Caco-2 (cell line): ENCODE measurements at regions not wholly inside any gene's neighbourhood (a gene's known extent, or its start where the extent isn't known, plus 50 kb on each side); places are given as distances from the start of the nearest gene placed in this dataset.
"Not testable (repeated sequence)": the region's sequence is repeated elsewhere in the genome, so short reads cannot be mapped to it uniquely, and the experiment has no call there.

ENCODE experiments used
- BruUV-seq: library from RNA; stranded (reverse); fragments of 400-500 nt; replicated peaks from 2 replicates; lab custom pipeline; 2021; lab: Mats Ljungman, UMichigan
- CTCF ChIA-PET: fragments of 300-600 bp; sonication (Branson Sonifier 250); formaldehyde crosslinking; loops from one replicate; lab custom pipeline; 2022; ENCODE audit warnings: antibody characterized with exemption; lab: Charles Lee
- POLR2A ChIA-PET: fragments of 300-600 bp; sonication (Branson Sonifier 250); formaldehyde crosslinking; loops from one replicate; lab custom pipeline; 2022; ENCODE audit warnings: antibody characterized with exemption; lab: Charles Lee
- DNase-seq, 2 experiments: peaks; one replicate each; pipeline versions ENCODE4 v3.0.0 to v3.0.0-alpha.2; 2020 to 2022
- H3K27me3 ChIP-seq: replicated peaks from 2 replicates; pipeline ENCODE4 v1.6.0; 2011; ENCODE audit warnings: low read length; ENCODE audit not compliant: control insufficient read depth, insufficient read depth
- H3K36me3 ChIP-seq: 2 replicates; pipeline ENCODE4 v1.5.1; 2011; ENCODE audit warnings: low read length; ENCODE audit not compliant: control insufficient read depth, insufficient read depth
- H3K4me1 ChIP-seq: fragments of 250-450 bp; sonication (Bioruptor Pico); 2 replicates; pipeline ENCODE4 v1.5.1; 2020; ENCODE audit warnings: mild to moderate bottlenecking
- H3K4me3 ChIP-seq: 2 replicates; pipeline ENCODE4 v1.5.1; 2011; ENCODE audit warnings: low read depth, mild to moderate bottlenecking, control low read depth, low read length
- H3K9me3 ChIP-seq: fragments of 250-450 bp; sonication (Bioruptor Pico); 2 replicates; pipeline ENCODE4 v1.5.1; 2020; ENCODE audit warnings: mild to moderate bottlenecking, moderate library complexity
- H3K27ac Mint-ChIP-seq: one replicate; pipeline ENCODE4 v1.8.0; 2022; ENCODE audit warnings: mixed read lengths; ENCODE audit not compliant: unreplicated experiment
- H3K27me3 Mint-ChIP-seq: one replicate; pipeline ENCODE4 v1.8.0; 2022; ENCODE audit warnings: mixed read lengths; ENCODE audit not compliant: insufficient read depth, unreplicated experiment
- H3K36me3 Mint-ChIP-seq: one replicate; pipeline ENCODE4 v1.8.0; 2022; ENCODE audit warnings: mild to moderate bottlenecking, mixed read lengths; ENCODE audit not compliant: insufficient read depth, unreplicated experiment
- H3K4me1 Mint-ChIP-seq: one replicate; pipeline ENCODE4 v1.8.0; 2022; ENCODE audit warnings: low read depth, mixed read lengths; ENCODE audit not compliant: unreplicated experiment
- H3K4me3 Mint-ChIP-seq: one replicate; pipeline ENCODE4 v1.8.0; 2022; ENCODE audit warnings: mild to moderate bottlenecking, moderate library complexity, mixed read lengths; ENCODE audit not compliant: unreplicated experiment
- H3K9me3 Mint-ChIP-seq: one replicate; pipeline ENCODE4 v1.8.0; 2022; ENCODE audit warnings: mixed read lengths; ENCODE audit not compliant: unreplicated experiment
- CTCF ChIP-seq, 2 experiments: fragments of 200-600 bp in 1 of 2; IDR thresholded peaks; 1 replicate in 1 of 2; 2 replicates in 1 of 2; pipeline versions ENCODE4 v1.5.1 to v1.8.0; 2011 to 2022; ENCODE audit warnings: antibody characterized with exemption in 1 of 2, control low read depth in 1 of 2, inconsistent platforms in 1 of 2, low read depth in 1 of 2, low read length in 1 of 2, mild to moderate bottlenecking in 1 of 2, moderate library complexity in 1 of 2; ENCODE audit not compliant: insufficient read depth in 1 of 2, severe bottlenecking in 1 of 2, unreplicated experiment in 1 of 2
- intact Hi-C: fragments of 100-400 bp; cut with micrococcal nuclease; formaldehyde crosslinking; loops from one replicate; pipeline ENCODE4 v1.10.0; 2022; ENCODE audit not compliant: unreplicated experiment

- H3K4me1 Mint-ChIP-seq, result no peaks in the 10 kb centered on the region
- no TSS peak for BruUV-seq
- H3K4me3 Mint-ChIP-seq, result no peak overlapping the region
These were observed 248.9 kb downstream of the CCER1 start for GRCh38 chr12:90706036-90706435.

GRCh38 chr12:90695415-90695814 lies 259.6 kb downstream of the CCER1 start:
- Mint-ChIP-seq H3K36me3 (no peaks in the 10 kb centered on the region), H3K9me3 (no peaks in the 10 kb centered on the region), H3K4me1 (no peaks in the 10 kb centered on the region), H3K4me3 (no peak overlapping the region), H3K27me3 (no peaks in the 10 kb centered on the region), H3K27ac (no peak overlapping the region)
- Histone ChIP-seq H3K4me1 (no peaks in the 10 kb centered on the region), H3K9me3 (no peaks in the 10 kb centered on the region), H3K4me3 (no peak overlapping the region), H3K36me3 (no peaks in the 10 kb centered on the region), H3K27me3 (no peaks in the 10 kb centered on the region)
- DNase-seq, result no peak
- CTCF ChIA-PET, result interaction anchor here (1.0 kb wide), 1 partner anchor 24 kb away, joined by 3 read pairs; no protein-coding TSS in a partner anchor
- POLR2A ChIA-PET, result no interaction called here
- intact Hi-C loops, result loop anchor here (5.0 kb wide), 1 partner anchor 157 kb away; no protein-coding TSS in a partner anchor
- no peak for TF ChIP-seq CTCF (IDR thresholded peaks at IDR 0.05; ENCODE audit: insufficient read depth in 1 of 2, low read depth in 1 of 2, low read length in 1 of 2, severe bottlenecking in 1 of 2, unreplicated experiment in 1 of 2)
- no TSS peak for BruUV-seq

More at GRCh38 chr12:90706036-90706435, 248.9 kb downstream of the CCER1 start:
- TF ChIP-seq CTCF (IDR thresholded peaks at IDR 0.05; ENCODE audit: insufficient read depth in 1 of 2, low read depth in 1 of 2, low read length in 1 of 2, severe bottlenecking in 1 of 2, unreplicated experiment in 1 of 2), result no peak
- Histone ChIP-seq H3K27me3 (no peaks in the 10 kb centered on the region), H3K4me1 (no peaks in the 10 kb centered on the region), H3K9me3 (no peaks in the 10 kb centered on the region), H3K4me3 (no peak overlapping the region), H3K36me3 (no peaks in the 10 kb centered on the region)
- CTCF ChIA-PET, result no interaction called here
- POLR2A ChIA-PET, result no interaction called here
- Mint-ChIP-seq H3K27me3 (no peaks in the 10 kb centered on the region), H3K36me3 (no peaks in the 10 kb centered on the region), H3K27ac (no peak overlapping the region), H3K9me3 (no peaks in the 10 kb centered on the region)
- intact Hi-C loops, result no loop called here
- DNase-seq, result no peak

- Mint-ChIP-seq H3K27me3 (no peaks in the 10 kb centered on the region), H3K9me3 (no peaks in the 10 kb centered on the region), H3K4me3 (no peak overlapping the region), H3K36me3 (no peaks in the 10 kb centered on the region), H3K4me1 (no peaks in the 10 kb centered on the region), H3K27ac (no peak overlapping the region)
- no TSS peak for BruUV-seq
- POLR2A ChIA-PET, result no interaction called here
- Histone ChIP-seq H3K4me3 (no peak overlapping the region), H3K4me1 (no peaks in the 10 kb centered on the region), H3K36me3 (no peaks in the 10 kb centered on the region), H3K27me3 (no peaks in the 10 kb centered on the region), H3K9me3 (no peaks in the 10 kb centered on the region)
- intact Hi-C loops, result no loop called here
- no peak for DNase-seq
- TF ChIP-seq CTCF (IDR thresholded peaks at IDR 0.05; ENCODE audit: insufficient read depth in 1 of 2, low read depth in 1 of 2, low read length in 1 of 2, severe bottlenecking in 1 of 2, unreplicated experiment in 1 of 2), result no peak
- CTCF ChIA-PET, result no interaction called here
These were observed 264.9 kb downstream of the CCER1 start for GRCh38 chr12:90690120-90690519.

- H3K27me3 Mint-ChIP-seq, H3K4me1 Mint-ChIP-seq, H3K27me3 ChIP-seq, H3K4me1 ChIP-seq, H3K27ac Mint-ChIP-seq, H3K4me3 ChIP-seq, CTCF ChIA-PET, POLR2A ChIA-PET, H3K9me3 Mint-ChIP-seq, DNase-seq, H3K36me3 Mint-ChIP-seq, BruUV-seq, H3K4me3 Mint-ChIP-seq, intact Hi-C loops, H3K9me3 ChIP-seq, H3K36me3 ChIP-seq: not testable (repeated sequence)
These were observed 267.3 kb downstream of the CCER1 start for GRCh38 chr12:90687682-90688081.
